GM18520 (cell line): ENCODE measurements at regions not wholly inside any gene's neighbourhood (a gene's known extent, or its start where the extent isn't known, plus 50 kb on each side); places are given as distances from the start of the nearest gene placed in this dataset.

Experiments
- ATAC-seq: cut with Tn5 transposase; IDR thresholded peaks from one replicate; pipeline ENCODE4 v1.9.1; 2021; ENCODE audit not compliant: unreplicated experiment

DNA sequence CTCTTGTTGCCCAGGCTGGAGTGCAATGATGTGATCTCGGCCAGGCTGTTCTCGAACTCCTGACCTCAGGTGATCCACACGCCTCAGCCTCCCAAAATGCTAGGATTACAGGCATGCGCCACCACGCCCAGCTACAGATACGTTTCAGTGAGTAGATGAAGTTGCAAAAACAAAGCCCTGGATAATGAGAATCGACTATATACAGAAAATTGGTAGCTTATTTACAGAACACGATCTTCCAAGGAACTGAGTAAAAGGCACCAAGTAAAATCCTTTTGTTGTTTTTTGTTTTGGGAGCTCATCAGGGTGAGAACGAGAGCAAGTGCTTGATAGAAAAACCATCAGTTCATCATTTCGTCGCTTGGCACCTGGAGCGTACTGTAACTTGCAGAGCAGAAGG is 62.8 kb downstream of the MYCN start:
- ATAC-seq = no peak

DNA sequence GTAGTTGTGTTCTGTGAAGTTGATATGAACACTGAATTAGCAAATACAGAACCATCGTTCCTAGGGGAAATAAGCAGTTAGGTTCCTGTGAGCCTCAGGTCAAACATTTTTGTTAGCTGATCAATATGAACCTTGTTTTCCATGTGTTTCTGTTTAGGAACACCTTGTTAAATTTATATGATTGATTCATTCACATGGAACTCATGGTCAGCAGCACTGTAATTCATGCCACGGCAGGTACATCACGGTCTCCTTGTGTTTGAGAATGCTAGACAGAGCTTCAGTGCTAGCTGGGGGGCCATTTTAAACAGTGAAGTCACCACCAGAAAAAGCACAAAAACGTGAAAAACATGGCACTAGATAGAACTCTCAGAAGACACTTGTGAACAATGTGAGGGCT is 62.2 kb downstream of the MYCN start:
- ATAC-seq = no peak

DNA sequence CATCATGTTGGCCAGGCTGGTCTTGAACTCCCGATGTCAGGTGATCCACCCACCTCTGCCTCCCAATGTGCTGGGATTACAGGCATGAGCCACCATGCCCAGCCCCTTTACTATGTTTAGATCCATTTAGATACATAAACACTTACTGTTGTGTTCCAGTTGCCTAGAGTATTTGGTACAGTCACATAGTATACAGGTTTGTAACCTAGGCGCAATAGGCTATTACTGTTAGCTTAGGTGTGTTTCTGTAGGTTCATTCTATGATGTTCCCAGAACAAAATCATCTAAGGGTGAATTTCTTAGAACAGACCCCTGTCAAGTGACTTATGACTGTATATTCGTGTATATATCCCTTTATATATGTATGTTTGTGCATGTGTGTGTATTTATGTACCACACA is 61.8 kb downstream of the MYCN start:
- ATAC-seq = no peak

DNA sequence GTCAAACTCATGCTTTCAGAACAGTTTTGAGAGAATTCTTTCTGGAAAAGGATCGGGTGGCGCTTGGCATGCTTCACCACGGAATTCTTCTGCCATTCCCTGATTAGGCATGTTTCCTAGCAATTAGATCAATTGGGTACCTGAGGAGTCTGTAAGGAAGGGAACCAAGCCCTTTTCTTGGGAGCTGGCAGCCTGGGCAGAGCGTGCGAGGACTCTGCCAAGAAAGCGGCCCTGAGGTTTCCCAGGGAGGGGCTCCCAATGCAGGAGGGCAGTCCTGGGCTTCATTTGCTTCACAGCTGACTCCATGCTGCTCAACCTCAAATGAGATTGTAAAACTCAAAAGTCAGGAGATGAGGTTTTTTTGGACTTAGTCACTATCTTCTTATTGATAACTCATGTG is 60.3 kb downstream of the MYCN start:
- ATAC-seq = no peak

DNA sequence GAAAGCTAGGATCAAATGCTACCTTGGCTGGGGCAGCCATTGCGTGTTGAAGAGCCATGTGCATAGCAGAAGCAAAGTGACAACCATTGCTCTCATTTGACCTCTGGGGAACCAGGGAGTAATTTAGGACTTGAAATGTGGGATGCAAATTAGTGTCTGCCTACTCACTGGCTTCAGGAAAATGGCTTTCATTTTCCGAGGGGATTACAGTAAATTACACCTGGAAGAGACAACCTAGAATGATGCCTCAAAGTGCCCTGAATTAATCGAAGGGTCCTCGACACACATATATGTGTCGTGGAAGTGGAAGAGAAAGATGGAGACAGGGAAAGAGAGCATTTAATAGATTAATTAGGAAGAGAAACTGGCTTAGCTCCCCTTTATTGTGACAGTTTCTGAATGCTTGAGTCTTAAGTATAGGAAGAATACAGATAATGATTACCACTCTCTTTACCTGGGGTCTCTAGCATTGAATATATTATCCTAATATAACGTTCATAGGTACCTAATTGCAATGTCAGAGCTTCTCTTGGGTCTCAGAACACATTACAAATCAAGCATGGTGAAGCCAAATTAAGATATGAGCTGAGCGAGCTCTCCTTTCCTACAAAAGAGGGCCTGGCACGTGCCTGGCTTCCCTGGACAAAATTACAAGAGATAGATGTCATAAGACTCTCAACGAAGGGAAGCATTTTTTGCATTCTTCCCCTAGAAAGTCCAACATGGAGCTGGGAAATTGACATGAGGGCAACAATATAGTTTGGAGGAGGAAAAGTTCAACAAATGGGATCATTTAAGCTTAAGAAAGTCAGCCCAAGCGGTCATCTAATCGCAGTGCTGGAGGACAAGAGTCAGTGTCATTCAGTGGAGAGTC is 59.5 kb downstream of the MYCN start:
- ATAC-seq = no peak

DNA sequence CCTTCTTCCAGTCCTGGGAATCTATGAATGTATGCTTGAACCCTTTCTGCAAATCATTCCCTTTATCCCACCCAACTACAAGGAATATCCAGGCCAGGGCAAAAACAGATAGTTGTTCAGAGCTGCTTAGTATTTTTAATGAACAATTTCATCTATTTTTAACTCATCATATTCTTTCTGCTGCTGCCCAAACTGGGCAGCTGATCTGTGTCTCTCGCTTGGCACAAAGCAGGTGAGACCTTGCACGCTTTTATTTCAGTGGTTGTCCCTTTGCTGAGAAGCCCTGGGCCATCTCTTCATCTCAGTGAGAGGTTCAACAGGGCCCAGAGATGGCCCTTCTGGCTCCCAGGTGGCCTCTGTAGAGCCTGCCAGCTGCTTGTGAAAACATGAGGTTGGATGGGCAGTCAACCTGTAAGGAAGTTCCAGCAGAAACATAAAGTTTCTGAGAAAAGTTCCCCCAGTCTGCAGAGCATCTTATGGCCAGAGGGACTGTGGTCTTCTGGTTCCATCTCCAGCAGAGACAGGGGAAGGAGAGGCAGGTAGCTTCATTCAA is 57.5 kb downstream of the MYCN start:
- no peak for ATAC-seq

DNA sequence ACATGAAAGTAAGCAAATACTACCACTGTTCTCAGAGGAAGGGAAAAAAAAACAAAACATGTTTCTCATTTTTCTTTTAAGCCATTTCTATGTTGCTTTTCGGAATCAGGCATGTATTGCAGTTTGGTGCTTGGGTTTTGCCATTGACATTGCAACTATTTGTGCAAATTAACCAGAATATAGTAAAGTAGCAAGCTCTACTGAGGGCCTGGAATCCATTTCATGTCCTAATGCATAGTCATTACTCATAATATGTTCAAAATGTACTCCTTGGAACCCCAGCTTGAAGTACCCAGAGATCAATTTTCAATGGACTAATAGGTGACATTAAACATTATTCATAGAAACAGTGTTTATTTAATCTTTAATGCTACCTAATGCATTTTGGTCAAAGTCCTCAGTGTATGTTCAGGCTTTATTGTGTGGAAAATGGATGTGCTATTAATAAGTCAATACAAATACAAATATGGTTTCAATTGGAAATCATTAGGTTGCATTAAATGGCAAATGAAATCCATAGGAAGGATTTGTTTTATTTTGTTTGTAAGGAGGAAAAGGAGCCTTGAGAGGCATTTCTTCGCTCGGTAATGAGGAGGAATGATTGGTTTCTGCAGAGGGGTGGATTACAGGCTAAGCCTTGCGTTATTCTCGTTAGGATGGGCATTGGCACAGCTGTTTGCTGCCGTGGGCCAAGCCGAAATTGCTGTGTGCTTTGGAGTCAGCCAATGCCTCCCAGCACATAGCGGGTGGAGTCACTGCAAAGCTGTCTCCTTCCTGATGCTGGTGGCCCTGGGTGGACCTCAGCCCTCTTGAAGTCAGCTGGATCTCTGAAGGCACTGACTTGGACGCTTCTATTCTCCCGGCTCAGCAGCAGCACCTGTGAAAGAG is 56.4 kb downstream of the MYCN start:
- no peak for ATAC-seq
